Astrocyte (in vitro differentiated cells and primary cell): ENCODE measurements at regions not wholly inside any gene's neighbourhood (a gene's known extent, or its start where the extent isn't known, plus 50 kb on each side); places are given as distances from the start of the nearest gene placed in this dataset.

Source experiments
- DNase-seq: peaks from one replicate; pipeline ENCODE4 v3.0.0-alpha.2; 2010; ENCODE audit warnings: low read depth
- FAIRE-seq: peaks from 2 replicates; lab custom pipeline; 2011; peaks lifted over from hg19 to GRCh38; lab: Jason Lieb, UNC
- H2AFZ ChIP-seq: 2 replicates; pipeline ENCODE4 v1.6.0; 2012; ENCODE audit warnings: low read depth, low read length, inconsistent platforms
- H3K27ac ChIP-seq: 2 replicates; pipeline ENCODE4 v1.5.1; 2011; ENCODE audit warnings: low read depth, low read length, inconsistent platforms
- H3K27me3 ChIP-seq: 2 replicates; pipeline ENCODE4 v1.6.0; 2011; ENCODE audit warnings: low read length, inconsistent platforms; ENCODE audit not compliant: insufficient read depth
- H3K36me3 ChIP-seq: 2 replicates; pipeline ENCODE4 v1.5.1; 2011; ENCODE audit warnings: low read length, inconsistent platforms; ENCODE audit not compliant: insufficient read depth
- H3K4me1 ChIP-seq: 2 replicates; pipeline ENCODE4 v1.5.1; 2011; ENCODE audit warnings: low read length, inconsistent platforms; ENCODE audit not compliant: insufficient read depth
- H3K4me2 ChIP-seq: 2 replicates; pipeline ENCODE4 v1.6.0; 2012; ENCODE audit warnings: low read length, inconsistent platforms
- H3K4me3 ChIP-seq: 2 replicates; pipeline ENCODE4 v1.5.1; 2011; ENCODE audit warnings: low read depth, mild to moderate bottlenecking, low read length, inconsistent platforms; ENCODE audit not compliant: insufficient read depth
- H3K79me2 ChIP-seq: 2 replicates; pipeline ENCODE4 v1.6.0; 2012; ENCODE audit warnings: mild to moderate bottlenecking, low read length, inconsistent platforms; ENCODE audit not compliant: insufficient read depth
- H3K9ac ChIP-seq: 2 replicates; pipeline ENCODE4 v1.6.0; 2012; ENCODE audit warnings: mild to moderate bottlenecking, low read length, inconsistent platforms
- H3K9me3 ChIP-seq: 2 replicates; pipeline ENCODE4 v1.5.1; 2012; ENCODE audit warnings: low read depth, mild to moderate bottlenecking, low read length, inconsistent platforms; ENCODE audit not compliant: insufficient read depth
- H4K20me1 ChIP-seq: 2 replicates; pipeline ENCODE4 v1.6.0; 2012; ENCODE audit warnings: low read length, inconsistent platforms; ENCODE audit not compliant: insufficient read depth
- H3K27ac Mint-ChIP-seq: one replicate; pipeline ENCODE4 v1.8.0; 2021; ENCODE audit warnings: mild to moderate bottlenecking, mixed read lengths; ENCODE audit not compliant: unreplicated experiment
- H3K27me3 Mint-ChIP-seq: one replicate; pipeline ENCODE4 v1.8.0; 2021; ENCODE audit warnings: low read depth, mixed read lengths; ENCODE audit not compliant: unreplicated experiment
- H3K36me3 Mint-ChIP-seq: one replicate; pipeline ENCODE4 v1.8.0; 2021; ENCODE audit warnings: low read depth, mixed read lengths; ENCODE audit not compliant: unreplicated experiment
- H3K4me1 Mint-ChIP-seq: one replicate; pipeline ENCODE4 v1.8.0; 2021; ENCODE audit warnings: low read depth, mixed read lengths; ENCODE audit not compliant: unreplicated experiment
- H3K4me3 Mint-ChIP-seq: one replicate; pipeline ENCODE4 v1.8.0; 2021; ENCODE audit warnings: mild to moderate bottlenecking, moderate library complexity, mixed read lengths; ENCODE audit not compliant: unreplicated experiment
- H3K9me3 Mint-ChIP-seq: one replicate; pipeline ENCODE4 v1.8.0; 2021; ENCODE audit warnings: mild to moderate bottlenecking, mixed read lengths; ENCODE audit not compliant: unreplicated experiment
- EZH2 ChIP-seq: IDR thresholded peaks from 2 replicates; pipeline ENCODE4 v1.6.1; 2012; ENCODE audit warnings: mild to moderate bottlenecking, low read length, inconsistent platforms; ENCODE audit not compliant: insufficient read depth
- TF ChIP-seq, protein P1 (sequence below): IDR thresholded peaks from 2 replicates; pipeline ENCODE4 v1.5.1; 2011; ENCODE audit warnings: low read depth, mild to moderate bottlenecking, inconsistent platforms, low read length, moderate library complexity; ENCODE audit not compliant: insufficient read depth

DNA sequence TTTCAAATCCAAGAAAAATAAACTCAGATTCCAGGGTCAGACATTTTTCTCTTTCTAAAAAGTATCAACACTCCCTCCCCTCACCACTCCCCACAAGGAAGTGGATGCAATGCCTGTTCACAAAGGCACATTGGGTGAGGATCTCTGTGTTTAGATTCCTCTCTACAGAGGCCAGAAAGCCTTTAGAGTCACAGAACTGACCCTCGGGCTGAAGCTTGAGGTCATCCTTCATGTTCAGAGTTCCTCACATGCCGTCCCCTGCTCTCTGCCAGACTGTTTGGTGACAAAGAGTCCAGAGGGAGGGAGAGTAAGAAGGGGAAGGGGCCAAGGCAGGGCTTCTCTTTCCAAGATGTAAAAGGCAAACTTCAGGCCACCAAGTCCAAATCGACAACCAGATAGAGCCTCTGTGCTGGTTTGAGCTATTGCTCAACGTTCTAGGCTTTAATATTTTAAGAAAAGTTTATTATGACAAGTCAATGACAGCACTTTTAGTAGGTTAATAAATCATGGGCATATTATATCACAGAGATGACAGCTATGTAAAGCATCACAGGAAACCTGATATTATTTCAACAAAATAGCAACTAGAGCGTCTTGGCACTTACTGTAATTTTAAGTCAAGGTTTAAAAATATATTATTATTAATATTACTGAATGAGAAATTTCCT lies 269.4 kb downstream of the ETAA1 start:
- H3K4me1 ChIP-seq, result no peaks in the 10 kb centered on the region
- no peaks in the 10 kb centered on the region for H3K79me2 ChIP-seq
- TF ChIP-seq, protein P1, sequence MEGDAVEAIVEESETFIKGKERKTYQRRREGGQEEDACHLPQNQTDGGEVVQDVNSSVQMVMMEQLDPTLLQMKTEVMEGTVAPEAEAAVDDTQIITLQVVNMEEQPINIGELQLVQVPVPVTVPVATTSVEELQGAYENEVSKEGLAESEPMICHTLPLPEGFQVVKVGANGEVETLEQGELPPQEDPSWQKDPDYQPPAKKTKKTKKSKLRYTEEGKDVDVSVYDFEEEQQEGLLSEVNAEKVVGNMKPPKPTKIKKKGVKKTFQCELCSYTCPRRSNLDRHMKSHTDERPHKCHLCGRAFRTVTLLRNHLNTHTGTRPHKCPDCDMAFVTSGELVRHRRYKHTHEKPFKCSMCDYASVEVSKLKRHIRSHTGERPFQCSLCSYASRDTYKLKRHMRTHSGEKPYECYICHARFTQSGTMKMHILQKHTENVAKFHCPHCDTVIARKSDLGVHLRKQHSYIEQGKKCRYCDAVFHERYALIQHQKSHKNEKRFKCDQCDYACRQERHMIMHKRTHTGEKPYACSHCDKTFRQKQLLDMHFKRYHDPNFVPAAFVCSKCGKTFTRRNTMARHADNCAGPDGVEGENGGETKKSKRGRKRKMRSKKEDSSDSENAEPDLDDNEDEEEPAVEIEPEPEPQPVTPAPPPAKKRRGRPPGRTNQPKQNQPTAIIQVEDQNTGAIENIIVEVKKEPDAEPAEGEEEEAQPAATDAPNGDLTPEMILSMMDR, result no peak
- no peak for TF ChIP-seq EZH2
- no peak overlapping the region for H3K9ac ChIP-seq
- Mint-ChIP-seq H3K36me3 (no peaks in the 10 kb centered on the region), H3K4me1 (peaks cover 2% of the 10 kb centered on the region), H3K9me3 (no peaks in the 10 kb centered on the region), H3K27me3 (peaks cover 1% of the 10 kb centered on the region), H3K27ac (no peak overlapping the region), H3K4me3 (no peak overlapping the region)
- DNase-seq (no peak), FAIRE-seq (no peak)
- no peaks in the 10 kb centered on the region for H3K27me3 ChIP-seq
- no peak overlapping the region for H3K4me3 ChIP-seq
- no peak overlapping the region for H2AFZ ChIP-seq
- H4K20me1 ChIP-seq, result no peaks in the 10 kb centered on the region
- H3K4me2 ChIP-seq, result no peak overlapping the region
- H3K36me3 ChIP-seq, result no peaks in the 10 kb centered on the region
- no peaks in the 10 kb centered on the region for H3K9me3 ChIP-seq
- H3K27ac ChIP-seq, result no peak overlapping the region

GRCh38 chr2:67667054-67667908 lies 270.1 kb downstream of the ETAA1 start:
- Histone ChIP-seq H3K4me1 (no peaks in the 10 kb centered on the region), H4K20me1 (peaks cover 3% of the 10 kb centered on the region), H3K4me3 (no peak overlapping the region), H3K4me2 (no peak overlapping the region), H3K79me2 (no peaks in the 10 kb centered on the region), H3K9ac (no peak overlapping the region), H3K9me3 (no peaks in the 10 kb centered on the region), H3K27me3 (no peaks in the 10 kb centered on the region), H3K36me3 (no peaks in the 10 kb centered on the region), H3K27ac (no peak overlapping the region), H2AFZ (no peak overlapping the region)
- TF ChIP-seq, protein P1, result no peak
- TF ChIP-seq EZH2, result no peak
- H3K4me1 Mint-ChIP-seq, result peaks cover 2% of the 10 kb centered on the region
- no peak for DNase-seq
- FAIRE-seq, result no peak
- no peaks in the 10 kb centered on the region for H3K9me3 Mint-ChIP-seq
- H3K36me3 Mint-ChIP-seq, result no peaks in the 10 kb centered on the region
- H3K27me3 Mint-ChIP-seq, result peaks cover 1% of the 10 kb centered on the region
- H3K4me3 Mint-ChIP-seq, result no peak overlapping the region
- no peak overlapping the region for H3K27ac Mint-ChIP-seq
